Endothelial cell of umbilical vein (primary cell): ENCODE measurements at regions not wholly inside any gene's neighbourhood (a gene's known extent, or its start where the extent isn't known, plus 50 kb on each side); places are given as distances from the start of the nearest gene placed in this dataset.
"Not testable (repeated sequence)": the region's sequence is repeated elsewhere in the genome, so short reads cannot be mapped to it uniquely, and the experiment has no call there.

Experiments used
- BruUV-seq: library from RNA; stranded (reverse); fragments of 400-500 nt; replicated peaks from 2 replicates; lab custom pipeline; 2021; lab: Mats Ljungman, UMichigan
- CTCF ChIA-PET: fragments of 300-600, 350-600 bp; sonication (Branson Sonifier 250); formaldehyde crosslinking; loops from one replicate; lab custom pipeline; 2021; ENCODE audit warnings: antibody characterized with exemption, inconsistent platforms; lab: Charles Lee
- POLR2A ChIA-PET: fragments of 300-600, 350-600 bp; sonication (Branson Sonifier 250); formaldehyde crosslinking; loops from one replicate; lab custom pipeline; 2021; ENCODE audit warnings: antibody characterized with exemption, inconsistent platforms; lab: Charles Lee
- DNase-seq: peaks from one replicate; pipeline ENCODE4 v3.0.0-alpha.2; 2011; ENCODE audit warnings: low read depth, low spot score
- FAIRE-seq: peaks from 2 replicates; lab custom pipeline; 2011; peaks lifted over from hg19 to GRCh38; lab: Jason Lieb, UNC
- H2AFZ ChIP-seq: 2 replicates; pipeline ENCODE4 v1.6.0; 2012; ENCODE audit warnings: low read depth, low read length, control low read depth, inconsistent platforms
- H3K27ac ChIP-seq: 2 replicates; pipeline ENCODE4 v1.5.1; 2011; ENCODE audit warnings: low read depth, mild to moderate bottlenecking, control low read depth, low read length, moderate library complexity; ENCODE audit not compliant: insufficient read depth
- H3K27me3 ChIP-seq, 2 experiments: 2 replicates each; pipeline versions ENCODE4 v1.6.0 to v1.6.1; 2011; ENCODE audit warnings: low read length in 2 of 2, mixed read lengths in 1 of 2; ENCODE audit not compliant: control insufficient read depth in 2 of 2, insufficient read depth in 2 of 2
- H3K36me3 ChIP-seq, 2 experiments: 2 replicates in 1 of 2; 3 replicates in 1 of 2; pipeline ENCODE4 v1.5.1; 2011; ENCODE audit warnings: low read length in 2 of 2, mild to moderate bottlenecking in 1 of 2, moderate library complexity in 1 of 2; ENCODE audit not compliant: control insufficient read depth in 2 of 2, insufficient read depth in 2 of 2; ENCODE audit errors: extremely low read depth in 1 of 2
- H3K4me1 ChIP-seq: 3 replicates; pipeline ENCODE4 v1.5.1; 2011; ENCODE audit warnings: mild to moderate bottlenecking, low read length; ENCODE audit not compliant: control insufficient read depth, insufficient read depth; ENCODE audit errors: extremely low read depth
- H3K4me2 ChIP-seq: 2 replicates; pipeline ENCODE4 v1.6.1; 2011; ENCODE audit warnings: low read length, control low read depth, mixed read lengths; ENCODE audit not compliant: insufficient read depth
- H3K4me3 ChIP-seq, 3 experiments: fragments of 200-600 bp in 1 of 3; sonication (generic), shearing (Covaris generic) in 1 of 3; replicated peaks in 1 of 3; 2 replicates each; pipeline ENCODE4 v1.5.1; 2011 to 2016; ENCODE audit warnings: control low read depth in 3 of 3, low read length in 3 of 3, mild to moderate bottlenecking in 2 of 3, inconsistent platforms in 1 of 3, low read depth in 1 of 3, moderate library complexity in 1 of 3; ENCODE audit not compliant: insufficient read depth in 1 of 3
- H3K79me2 ChIP-seq: 2 replicates; pipeline ENCODE4 v1.6.0; 2012; ENCODE audit warnings: low read length, inconsistent platforms; ENCODE audit not compliant: control insufficient read depth, insufficient read depth
- H3K9ac ChIP-seq: replicated peaks from 2 replicates; pipeline ENCODE3; 2011; ENCODE audit warnings: low read length, control low read depth; ENCODE audit not compliant: insufficient read depth; ENCODE audit errors: extremely low read depth
- H3K9me1 ChIP-seq: replicated peaks from 3 replicates; pipeline ENCODE4 v1.6.0; 2011; ENCODE audit warnings: mild to moderate bottlenecking, low read length; ENCODE audit not compliant: control insufficient read depth, insufficient read depth; ENCODE audit errors: extremely low read depth
- H3K9me3 ChIP-seq: replicated peaks from 2 replicates; pipeline ENCODE4 v1.5.1; 2012; ENCODE audit warnings: low read length, inconsistent platforms; ENCODE audit not compliant: control insufficient read depth, insufficient read depth
- H4K20me1 ChIP-seq: replicated peaks from 2 replicates; pipeline ENCODE3; 2011; ENCODE audit warnings: mild to moderate bottlenecking, low read length; ENCODE audit not compliant: control insufficient read depth, insufficient read depth; ENCODE audit errors: extremely low read depth
- EZH2 ChIP-seq: IDR thresholded peaks from 2 replicates; pipeline ENCODE4 v1.6.1; 2012; ENCODE audit warnings: borderline replicate concordance, low read depth, mild to moderate bottlenecking, moderate library complexity, low read length, inconsistent platforms; ENCODE audit not compliant: severe bottlenecking
- FOS ChIP-seq: IDR thresholded peaks from 2 replicates; pipeline ENCODE4 v1.6.1; 2011; ENCODE audit warnings: mild to moderate bottlenecking, low read length, moderate library complexity, borderline replicate concordance; ENCODE audit not compliant: insufficient read depth
- GATA2 ChIP-seq: IDR thresholded peaks from 2 replicates; pipeline ENCODE4 v1.7.0; 2011; ENCODE audit warnings: low read depth, mild to moderate bottlenecking, moderate library complexity, mixed read lengths, low read length; ENCODE audit not compliant: insufficient read length, insufficient read depth
- JUN ChIP-seq: IDR thresholded peaks from 2 replicates; pipeline ENCODE4 v1.6.1; 2011; ENCODE audit warnings: borderline replicate concordance, low read depth; ENCODE audit not compliant: insufficient read length, insufficient read depth
- MAX ChIP-seq: IDR thresholded peaks from 2 replicates; pipeline ENCODE4 v1.6.1; 2011; ENCODE audit not compliant: insufficient read depth, insufficient read length
- MYC ChIP-seq: IDR thresholded peaks from one replicate; pipeline ENCODE4 v1.6.1; 2011; ENCODE audit warnings: mild to moderate bottlenecking, low read depth, low read length
- POLR2A ChIP-seq: IDR thresholded peaks from 2 replicates; pipeline ENCODE4 v1.6.1; 2012; ENCODE audit warnings: low read depth, mild to moderate bottlenecking, control low read depth, low read length
- POLR2AphosphoS5 ChIP-seq: IDR thresholded peaks from 2 replicates; pipeline ENCODE4 v1.6.1; 2012; ENCODE audit warnings: low read depth, mild to moderate bottlenecking, control low read depth, low read length, moderate library complexity; ENCODE audit not compliant: insufficient read depth
- dilution Hi-C: fragments of 300-500 bp; cut with MboI; formaldehyde crosslinking; loops from one replicate; pipeline ENCODE4 v1.15.0; 2019; ENCODE audit warnings: low sequenced_read_pairs; ENCODE audit not compliant: extremely low pct_ligation_motif_present
- intact Hi-C: fragments of 100-400 bp; cut with micrococcal nuclease; formaldehyde crosslinking; loops from one replicate; pipeline ENCODE4 v1.10.0; 2022
- TF ChIP-seq, protein P1 (sequence below), 2 donors: IDR thresholded peaks; 1 replicate in 1 of 2; 2 replicates in 1 of 2; pipeline ENCODE4 v1.5.1; 2011; ENCODE audit warnings: low read length in 2 of 2, mild to moderate bottlenecking in 2 of 2, moderate library complexity in 2 of 2, control low read depth in 1 of 2, inconsistent platforms in 1 of 2, low read depth in 1 of 2; ENCODE audit not compliant: insufficient read depth in 1 of 2; ENCODE audit errors: extremely low read depth in 1 of 2

DNA sequence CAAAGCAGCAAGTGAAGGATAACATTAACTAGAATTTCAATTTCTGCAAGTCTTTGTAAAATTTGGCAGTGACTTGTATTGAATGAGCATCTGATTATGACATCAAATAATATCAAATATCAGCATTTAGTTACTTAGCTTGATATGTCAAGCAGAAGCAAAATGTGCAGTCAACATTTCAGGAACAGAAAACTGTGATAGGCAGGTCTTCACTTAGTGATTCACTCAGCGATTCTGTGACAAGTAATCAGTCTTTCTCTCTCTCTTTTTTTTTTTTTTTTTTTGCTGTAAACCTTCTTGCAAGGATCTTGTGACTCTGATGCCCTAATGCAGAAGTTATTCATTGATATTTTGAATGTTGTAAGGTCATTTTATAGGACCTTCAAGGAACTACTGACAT, 307.1 kb downstream of the MTERF1 start:
- no peak overlapping the region for H3K4me3 ChIP-seq
- intact Hi-C loops (no loop called here), dilution Hi-C loops (no loop called here)
- FAIRE-seq (no peak), DNase-seq (no peak)
- TF ChIP-seq FOS (no peak), MAX (no peak), POLR2AphosphoS5 (no peak), GATA2 (no peak), JUN (no peak), MYC (no peak), POLR2A (no peak), EZH2 (no peak)
- TF ChIP-seq, protein P1, sequence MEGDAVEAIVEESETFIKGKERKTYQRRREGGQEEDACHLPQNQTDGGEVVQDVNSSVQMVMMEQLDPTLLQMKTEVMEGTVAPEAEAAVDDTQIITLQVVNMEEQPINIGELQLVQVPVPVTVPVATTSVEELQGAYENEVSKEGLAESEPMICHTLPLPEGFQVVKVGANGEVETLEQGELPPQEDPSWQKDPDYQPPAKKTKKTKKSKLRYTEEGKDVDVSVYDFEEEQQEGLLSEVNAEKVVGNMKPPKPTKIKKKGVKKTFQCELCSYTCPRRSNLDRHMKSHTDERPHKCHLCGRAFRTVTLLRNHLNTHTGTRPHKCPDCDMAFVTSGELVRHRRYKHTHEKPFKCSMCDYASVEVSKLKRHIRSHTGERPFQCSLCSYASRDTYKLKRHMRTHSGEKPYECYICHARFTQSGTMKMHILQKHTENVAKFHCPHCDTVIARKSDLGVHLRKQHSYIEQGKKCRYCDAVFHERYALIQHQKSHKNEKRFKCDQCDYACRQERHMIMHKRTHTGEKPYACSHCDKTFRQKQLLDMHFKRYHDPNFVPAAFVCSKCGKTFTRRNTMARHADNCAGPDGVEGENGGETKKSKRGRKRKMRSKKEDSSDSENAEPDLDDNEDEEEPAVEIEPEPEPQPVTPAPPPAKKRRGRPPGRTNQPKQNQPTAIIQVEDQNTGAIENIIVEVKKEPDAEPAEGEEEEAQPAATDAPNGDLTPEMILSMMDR (IDR thresholded peaks at IDR 0.05; ENCODE audit: extremely low read depth in 1 of 2, insufficient read depth in 1 of 2, low read depth in 1 of 2, low read length in 2 of 2), result no peak
- no TSS peak for BruUV-seq
- H4K20me1 ChIP-seq, result no peaks in the 10 kb centered on the region
- H3K9me3 ChIP-seq, result no peaks in the 10 kb centered on the region
- no peaks in the 10 kb centered on the region for H3K36me3 ChIP-seq
- no peaks in the 10 kb centered on the region for H3K9me1 ChIP-seq
- no peak overlapping the region for H3K4me2 ChIP-seq
- no peak overlapping the region for H3K27ac ChIP-seq
- no peak overlapping the region for H3K9ac ChIP-seq
- no peaks in the 10 kb centered on the region for H3K4me1 ChIP-seq
- ChIA-PET POLR2A (no interaction called here), CTCF (interaction anchor here (0.6 kb wide), 1 partner anchor 340 kb away, joined by 3 read pairs; no protein-coding TSS in a partner anchor)
- H3K27me3 ChIP-seq, result no peaks in the 10 kb centered on the region
- H2AFZ ChIP-seq, result no peak overlapping the region
- H3K79me2 ChIP-seq, result no peaks in the 10 kb centered on the region

DNA sequence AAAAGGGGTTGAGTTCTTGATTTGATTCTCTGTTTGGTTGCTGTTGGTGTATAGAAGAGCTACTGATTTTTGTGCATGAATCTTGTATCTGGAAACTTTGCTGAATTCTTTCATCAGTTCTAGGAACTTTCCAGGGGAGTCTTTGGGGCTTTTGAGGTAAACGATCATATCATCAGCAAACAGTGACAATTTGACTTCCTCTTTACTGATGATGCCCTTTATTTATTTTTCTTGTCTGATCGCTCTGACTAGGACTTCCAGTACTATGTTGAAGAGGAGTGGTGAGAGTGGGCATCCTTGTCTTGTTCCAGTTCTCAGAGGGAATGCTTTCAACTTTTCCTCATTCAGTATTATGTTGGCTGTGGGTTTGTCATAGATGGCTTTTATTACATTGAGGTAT, 304.0 kb downstream of the MTERF1 start:
- intact Hi-C loops, H3K4me3 ChIP-seq, POLR2A ChIA-PET, FAIRE-seq, CTCF ChIA-PET, H3K4me1 ChIP-seq, H3K4me2 ChIP-seq, H3K27ac ChIP-seq, H3K36me3 ChIP-seq, DNase-seq, H3K79me2 ChIP-seq, H3K9me3 ChIP-seq, BruUV-seq, H2AFZ ChIP-seq, H3K9me1 ChIP-seq, H3K9ac ChIP-seq, H3K27me3 ChIP-seq, dilution Hi-C loops, H4K20me1 ChIP-seq: not testable (repeated sequence)
